ENCODE measurements at regions not wholly inside any gene's neighbourhood (a gene's known extent, or its start where the extent isn't known, plus 50 kb on each side); places are given as distances from the start of the nearest gene placed in this dataset.

DNA sequence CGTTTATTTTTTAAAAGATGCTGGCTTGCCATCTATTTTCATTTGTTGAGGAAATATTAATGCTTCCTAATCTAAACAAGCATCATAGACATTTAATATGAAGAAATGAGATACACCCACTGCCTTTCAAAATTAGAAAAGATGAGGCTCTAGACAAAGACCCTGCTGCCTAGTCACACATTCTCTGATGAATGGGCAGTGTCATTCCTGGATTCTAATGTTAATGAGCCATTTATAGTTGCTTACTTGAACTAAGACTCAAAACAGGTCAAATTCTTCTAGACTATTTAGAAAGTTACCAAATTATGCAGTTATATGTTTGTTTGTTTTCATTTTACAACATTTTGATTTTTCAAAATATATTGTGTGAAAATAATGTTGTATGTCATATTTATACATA, 237.6 kb downstream of the CDH7 start:
- H3K36me3 ChIP-seq: no peaks in the 10 kb centered on the region
- no peaks in the 10 kb centered on the region for H3K9me3 ChIP-seq
- no peak overlapping the region for H3K27ac ChIP-seq
- no peak overlapping the region for H3K4me3 ChIP-seq
- intact Hi-C loops (cut with DNase I; ENCODE audit: low total_unique reads): no loop called here
- no peaks in the 10 kb centered on the region for H3K4me1 ChIP-seq
- DNase-seq (ENCODE audit: low spot score in 2 of 2): no peak
- no peaks in the 10 kb centered on the region for H3K27me3 ChIP-seq
- TF ChIP-seq POLR2AphosphoS5 (IDR thresholded peaks at IDR 0.05) (no peak), POLR2A (IDR thresholded peaks at IDR 0.05) (no peak)
- TF ChIP-seq, protein P1, sequence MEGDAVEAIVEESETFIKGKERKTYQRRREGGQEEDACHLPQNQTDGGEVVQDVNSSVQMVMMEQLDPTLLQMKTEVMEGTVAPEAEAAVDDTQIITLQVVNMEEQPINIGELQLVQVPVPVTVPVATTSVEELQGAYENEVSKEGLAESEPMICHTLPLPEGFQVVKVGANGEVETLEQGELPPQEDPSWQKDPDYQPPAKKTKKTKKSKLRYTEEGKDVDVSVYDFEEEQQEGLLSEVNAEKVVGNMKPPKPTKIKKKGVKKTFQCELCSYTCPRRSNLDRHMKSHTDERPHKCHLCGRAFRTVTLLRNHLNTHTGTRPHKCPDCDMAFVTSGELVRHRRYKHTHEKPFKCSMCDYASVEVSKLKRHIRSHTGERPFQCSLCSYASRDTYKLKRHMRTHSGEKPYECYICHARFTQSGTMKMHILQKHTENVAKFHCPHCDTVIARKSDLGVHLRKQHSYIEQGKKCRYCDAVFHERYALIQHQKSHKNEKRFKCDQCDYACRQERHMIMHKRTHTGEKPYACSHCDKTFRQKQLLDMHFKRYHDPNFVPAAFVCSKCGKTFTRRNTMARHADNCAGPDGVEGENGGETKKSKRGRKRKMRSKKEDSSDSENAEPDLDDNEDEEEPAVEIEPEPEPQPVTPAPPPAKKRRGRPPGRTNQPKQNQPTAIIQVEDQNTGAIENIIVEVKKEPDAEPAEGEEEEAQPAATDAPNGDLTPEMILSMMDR (IDR thresholded peaks at IDR 0.05): no peak

DNA sequence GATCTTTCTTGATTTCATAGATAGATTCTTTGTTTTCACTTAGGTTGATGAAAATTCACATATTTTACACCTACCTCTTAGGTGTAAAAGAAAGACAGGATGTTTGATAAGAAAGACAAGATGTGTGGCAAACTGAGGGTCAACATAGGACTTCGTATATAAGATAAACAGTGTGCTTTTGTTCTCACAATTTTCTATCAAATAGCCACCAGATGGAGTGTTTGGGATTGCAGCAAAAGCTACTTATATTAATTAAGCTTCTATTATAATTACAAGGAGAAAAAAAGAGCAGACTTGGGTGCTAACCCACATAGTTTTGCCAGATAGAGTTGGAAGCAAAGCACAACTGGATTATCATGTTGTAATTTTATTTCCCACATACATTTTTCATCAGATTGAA, 232.9 kb downstream of the CDH7 start:
- no peaks in the 10 kb centered on the region for H3K9me3 ChIP-seq
- H3K27ac ChIP-seq: no peak overlapping the region
- intact Hi-C loops (cut with DNase I; ENCODE audit: low total_unique reads): no loop called here
- H3K4me3 ChIP-seq: no peak overlapping the region
- H3K4me1 ChIP-seq: no peaks in the 10 kb centered on the region
- TF ChIP-seq POLR2AphosphoS5 (IDR thresholded peaks at IDR 0.05) (no peak), POLR2A (IDR thresholded peaks at IDR 0.05) (no peak)
- TF ChIP-seq, protein P1 (IDR thresholded peaks at IDR 0.05): no peak
- no peak for DNase-seq (ENCODE audit: low spot score in 2 of 2)
- no peaks in the 10 kb centered on the region for H3K36me3 ChIP-seq
- no peaks in the 10 kb centered on the region for H3K27me3 ChIP-seq

DNA sequence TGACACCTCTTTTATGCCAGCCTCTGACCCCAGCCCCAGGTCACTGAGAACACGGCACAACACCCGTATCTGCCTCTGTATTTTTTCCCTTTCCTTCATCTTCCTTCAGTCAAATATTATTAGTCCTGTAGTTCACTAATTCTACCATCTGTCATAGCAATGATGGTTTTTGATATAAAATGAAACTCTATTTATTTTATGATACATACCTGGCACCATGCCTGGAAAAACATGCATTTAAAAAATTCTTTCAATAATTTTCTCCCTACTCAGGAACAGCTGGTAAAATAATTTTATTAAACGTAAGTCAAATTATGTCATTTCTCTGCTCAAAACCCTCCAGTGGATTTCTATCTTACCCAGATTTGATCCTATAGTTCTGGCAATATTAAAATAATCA, 224.7 kb downstream of the CDH7 start:
- intact Hi-C loops (cut with DNase I; ENCODE audit: low total_unique reads): no loop called here
- no peak overlapping the region for H3K4me3 ChIP-seq
- H3K4me1 ChIP-seq: no peaks in the 10 kb centered on the region
- TF ChIP-seq POLR2AphosphoS5 (IDR thresholded peaks at IDR 0.05): no peak
- H3K27ac ChIP-seq: no peak overlapping the region
- H3K36me3 ChIP-seq: no peaks in the 10 kb centered on the region
- DNase-seq (ENCODE audit: low spot score in 2 of 2): no peak
- no peaks in the 10 kb centered on the region for H3K9me3 ChIP-seq
- no peaks in the 10 kb centered on the region for H3K27me3 ChIP-seq

DNA sequence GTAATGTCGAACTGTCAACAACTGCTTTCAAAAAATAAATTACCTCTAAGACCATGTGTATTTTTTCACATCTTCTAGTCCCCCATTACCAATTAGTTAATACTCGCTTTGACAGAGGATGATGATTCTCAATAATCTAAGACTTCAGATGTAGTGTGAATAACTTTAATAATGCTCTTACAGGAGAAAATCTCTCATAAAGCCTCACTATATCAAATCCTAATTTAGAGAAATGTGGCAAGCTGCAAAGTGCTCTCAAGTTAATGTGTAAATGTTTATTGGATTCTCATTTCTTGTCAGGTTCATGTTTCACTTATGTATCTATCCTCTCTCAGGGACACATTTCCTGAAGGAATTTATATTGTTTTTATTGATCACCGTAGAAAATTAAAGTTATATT, 223.9 kb downstream of the CDH7 start:
- intact Hi-C loops (cut with DNase I; ENCODE audit: low total_unique reads): no loop called here
- TF ChIP-seq POLR2A (IDR thresholded peaks at IDR 0.05) (no peak), POLR2AphosphoS5 (IDR thresholded peaks at IDR 0.05) (no peak)
- TF ChIP-seq, protein P1 (IDR thresholded peaks at IDR 0.05): no peak
- Histone ChIP-seq H3K9me3 (no peaks in the 10 kb centered on the region), H3K4me1 (no peaks in the 10 kb centered on the region), H3K4me3 (no peak overlapping the region), H3K36me3 (no peaks in the 10 kb centered on the region), H3K27ac (no peak overlapping the region), H3K27me3 (no peaks in the 10 kb centered on the region)
- DNase-seq (ENCODE audit: low spot score in 2 of 2): no peak

DNA sequence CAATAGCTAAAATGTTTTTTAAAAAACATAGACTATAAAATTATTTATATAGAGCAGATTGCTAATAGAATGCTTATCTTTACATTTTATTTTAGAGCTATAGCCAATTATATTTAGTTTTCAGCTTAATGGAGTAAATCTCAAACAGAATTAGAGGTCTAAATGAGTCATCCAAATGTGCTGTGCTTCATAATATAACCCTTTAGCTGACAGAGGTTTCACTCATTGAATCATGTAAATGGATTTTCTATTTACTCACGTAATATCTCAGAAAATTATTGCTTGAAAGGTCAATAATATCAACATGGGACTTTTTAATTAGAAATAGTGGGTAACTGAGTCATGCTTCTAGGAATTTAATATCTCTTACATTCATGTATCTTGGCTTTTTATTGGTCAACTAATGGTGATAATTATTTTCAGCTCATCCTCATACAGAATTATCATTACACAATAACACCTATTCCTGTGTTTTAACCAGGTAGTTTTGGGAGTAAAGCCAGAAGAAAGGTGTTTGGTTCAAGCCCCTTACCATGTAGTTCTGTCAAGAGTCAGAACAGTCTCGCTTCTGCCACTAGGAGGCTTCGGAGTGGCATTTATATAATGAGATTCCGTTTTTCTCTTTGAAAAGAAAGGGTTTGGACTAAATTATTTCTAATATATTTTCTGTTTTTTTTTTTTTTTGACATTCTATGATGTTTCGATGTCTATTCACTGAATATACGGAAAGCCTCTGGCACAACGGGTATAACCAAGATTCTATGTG, 217.6 kb downstream of the CDH7 start:
- Histone ChIP-seq H3K9me3 (no peaks in the 10 kb centered on the region), H3K4me3 (no peak overlapping the region), H3K27me3 (no peaks in the 10 kb centered on the region), H3K27ac (no peak overlapping the region), H3K36me3 (no peaks in the 10 kb centered on the region), H3K4me1 (no peaks in the 10 kb centered on the region)
- DNase-seq (ENCODE audit: low spot score in 2 of 2): no peak
- no peak for TF ChIP-seq POLR2AphosphoS5 (IDR thresholded peaks at IDR 0.05)
- TF ChIP-seq, protein P1 (IDR thresholded peaks at IDR 0.05): no peak
- no peak for TF ChIP-seq POLR2A (IDR thresholded peaks at IDR 0.05)
- intact Hi-C loops (cut with DNase I; ENCODE audit: low total_unique reads): no loop called here

Data from breast epithelium (tissue), 4 donors.